SJCRH30 (cell line): ENCODE measurements at regions not wholly inside any gene's neighbourhood (a gene's known extent, or its start where the extent isn't known, plus 50 kb on each side); places are given as distances from the start of the nearest gene placed in this dataset.

Experiments used
- DNase-seq, 2 experiments: peaks; one replicate each; pipeline ENCODE4 v3.0.0-alpha.2; 2015 to 2020
- H3K27ac ChIP-seq: fragments of 250-450 bp; sonication (Bioruptor Pico); 2 replicates; pipeline ENCODE4 v1.5.1; 2020; ENCODE audit warnings: mild to moderate bottlenecking, moderate library complexity
- H3K27me3 ChIP-seq: fragments of 250-450 bp; sonication (Bioruptor Pico); 2 replicates; pipeline ENCODE4 v1.5.1; 2020; ENCODE audit warnings: mild to moderate bottlenecking, moderate library complexity
- H3K36me3 ChIP-seq: fragments of 250-450 bp; sonication (Bioruptor Pico); 2 replicates; pipeline ENCODE4 v1.5.1; 2020; ENCODE audit warnings: mild to moderate bottlenecking, moderate library complexity
- H3K4me1 ChIP-seq: fragments of 250-450 bp; sonication (Bioruptor Pico); 2 replicates; pipeline ENCODE4 v1.5.1; 2020; ENCODE audit warnings: mild to moderate bottlenecking, moderate library complexity
- H3K4me3 ChIP-seq: fragments of 250-450 bp; sonication (Bioruptor Pico); 2 replicates; pipeline ENCODE4 v1.5.1; 2020; ENCODE audit warnings: mild to moderate bottlenecking, moderate library complexity
- H3K9me3 ChIP-seq: fragments of 250-450 bp; sonication (Bioruptor Pico); replicated peaks from 2 replicates; pipeline ENCODE4 v1.5.1; 2020; ENCODE audit warnings: mild to moderate bottlenecking, moderate library complexity

- DNase-seq = no peak
- H3K36me3 ChIP-seq = no peaks in the 10 kb centered on the region
Measured at GRCh38 chr20:24131684-24132083, 143.1 kb upstream of the GGTLC1 start.

GRCh38 chr20:24131281-24131680 is 142.7 kb upstream of the GGTLC1 start:
- H3K36me3 ChIP-seq = no peaks in the 10 kb centered on the region
- no peaks in the 10 kb centered on the region for H3K9me3 ChIP-seq
- DNase-seq = no peak
- H3K27ac ChIP-seq = no peak overlapping the region
- H3K27me3 ChIP-seq = no peaks in the 10 kb centered on the region; the same call in 1 of the 2 replicates
- H3K4me3 ChIP-seq = no peak overlapping the region
- H3K4me1 ChIP-seq = no peaks in the 10 kb centered on the region

More at GRCh38 chr20:24131684-24132083, 143.1 kb upstream of the GGTLC1 start:
- peaks cover 2% of the 10 kb centered on the region; the same call in 1 of the 2 replicates for H3K27me3 ChIP-seq
- no peak overlapping the region for H3K27ac ChIP-seq
- H3K9me3 ChIP-seq = no peaks in the 10 kb centered on the region
- no peak overlapping the region for H3K4me3 ChIP-seq
- H3K4me1 ChIP-seq = no peaks in the 10 kb centered on the region

GRCh38 chr20:24129641-24130040 is 141.1 kb upstream of the GGTLC1 start:
- DNase-seq = no peak
- no peak overlapping the region for H3K27ac ChIP-seq
- H3K36me3 ChIP-seq = no peaks in the 10 kb centered on the region
- H3K27me3 ChIP-seq = no peaks in the 10 kb centered on the region; the same call in 1 of the 2 replicates
- H3K4me1 ChIP-seq = no peaks in the 10 kb centered on the region
- H3K9me3 ChIP-seq = no peaks in the 10 kb centered on the region
- H3K4me3 ChIP-seq = no peak overlapping the region

- no peaks in the 10 kb centered on the region for H3K36me3 ChIP-seq
- no peak overlapping the region for H3K4me3 ChIP-seq
- H3K9me3 ChIP-seq = no peaks in the 10 kb centered on the region
- H3K27me3 ChIP-seq = no peaks in the 10 kb centered on the region; the same call in 1 of the 2 replicates
- no peak overlapping the region for H3K27ac ChIP-seq
- H3K4me1 ChIP-seq = no peaks in the 10 kb centered on the region
- no peak for DNase-seq
Measured at GRCh38 chr20:24124951-24125650, 136.5 kb upstream of the GGTLC1 start.

GRCh38 chr20:24124003-24124402 is 135.4 kb upstream of the GGTLC1 start:
- DNase-seq = no peak
- no peak overlapping the region for H3K4me3 ChIP-seq
- H3K36me3 ChIP-seq = no peaks in the 10 kb centered on the region
- no peak overlapping the region for H3K27ac ChIP-seq
- H3K4me1 ChIP-seq = no peaks in the 10 kb centered on the region
- no peaks in the 10 kb centered on the region; the same call in 1 of the 2 replicates for H3K27me3 ChIP-seq
- no peaks in the 10 kb centered on the region for H3K9me3 ChIP-seq

GRCh38 chr20:24118441-24119175 is 130.0 kb upstream of the GGTLC1 start:
- Histone ChIP-seq H3K27me3 (no peaks in the 10 kb centered on the region; the same call in 1 of the 2 replicates), H3K9me3 (no peaks in the 10 kb centered on the region), H3K36me3 (no peaks in the 10 kb centered on the region), H3K27ac (no peak overlapping the region), H3K4me1 (no peaks in the 10 kb centered on the region), H3K4me3 (no peak overlapping the region)
- DNase-seq = no peak

- no peaks in the 10 kb centered on the region for H3K9me3 ChIP-seq
- no peak overlapping the region for H3K27ac ChIP-seq
- no peak overlapping the region for H3K4me3 ChIP-seq
- H3K4me1 ChIP-seq = no peaks in the 10 kb centered on the region
- no peak for DNase-seq
- no peaks in the 10 kb centered on the region; the same call in 1 of the 2 replicates for H3K27me3 ChIP-seq
- H3K36me3 ChIP-seq = no peaks in the 10 kb centered on the region
Measured at GRCh38 chr20:24118034-24118433, 129.5 kb upstream of the GGTLC1 start.

GRCh38 chr20:24117383-24117782 is 128.8 kb upstream of the GGTLC1 start:
- no peaks in the 10 kb centered on the region; the same call in 1 of the 2 replicates for H3K27me3 ChIP-seq
- no peaks in the 10 kb centered on the region for H3K4me1 ChIP-seq
- H3K27ac ChIP-seq = no peak overlapping the region
- H3K9me3 ChIP-seq = no peaks in the 10 kb centered on the region
- no peak for DNase-seq
- H3K36me3 ChIP-seq = no peaks in the 10 kb centered on the region
- no peak overlapping the region for H3K4me3 ChIP-seq

GRCh38 chr20:24116611-24117010 is 128.0 kb upstream of the GGTLC1 start:
- H3K4me1 ChIP-seq = no peaks in the 10 kb centered on the region
- no peak for DNase-seq
- no peaks in the 10 kb centered on the region for H3K36me3 ChIP-seq
- no peaks in the 10 kb centered on the region; the same call in 1 of the 2 replicates for H3K27me3 ChIP-seq
- no peak overlapping the region for H3K27ac ChIP-seq
- no peaks in the 10 kb centered on the region for H3K9me3 ChIP-seq
- H3K4me3 ChIP-seq = no peak overlapping the region

GRCh38 chr20:24112360-24112759 is 123.8 kb upstream of the GGTLC1 start:
- H3K27ac ChIP-seq = no peak overlapping the region

GRCh38 chr20:24111858-24112257 is 123.3 kb upstream of the GGTLC1 start:
- H3K36me3 ChIP-seq = no peaks in the 10 kb centered on the region
- no peak overlapping the region for H3K4me3 ChIP-seq
- no peaks in the 10 kb centered on the region for H3K9me3 ChIP-seq
- no peak for DNase-seq
- no peaks in the 10 kb centered on the region; the same call in 1 of the 2 replicates for H3K27me3 ChIP-seq
- H3K27ac ChIP-seq = no peak overlapping the region
- no peaks in the 10 kb centered on the region for H3K4me1 ChIP-seq

More at GRCh38 chr20:24112360-24112759, 123.8 kb upstream of the GGTLC1 start:
- H3K36me3 ChIP-seq = no peaks in the 10 kb centered on the region
- H3K27me3 ChIP-seq = no peaks in the 10 kb centered on the region; the same call in 1 of the 2 replicates
- H3K9me3 ChIP-seq = no peaks in the 10 kb centered on the region
- no peaks in the 10 kb centered on the region for H3K4me1 ChIP-seq
- H3K4me3 ChIP-seq = no peak overlapping the region
- no peak for DNase-seq

- no peak overlapping the region for H3K4me3 ChIP-seq
- no peaks in the 10 kb centered on the region for H3K36me3 ChIP-seq
- no peak overlapping the region for H3K27ac ChIP-seq
- DNase-seq = no peak
- no peaks in the 10 kb centered on the region for H3K27me3 ChIP-seq
- H3K4me1 ChIP-seq = no peaks in the 10 kb centered on the region
- H3K9me3 ChIP-seq = no peaks in the 10 kb centered on the region
Measured at GRCh38 chr20:24109537-24109936, 121.0 kb upstream of the GGTLC1 start.

- no peak for DNase-seq
- Histone ChIP-seq H3K4me3 (no peak overlapping the region), H3K9me3 (no peaks in the 10 kb centered on the region), H3K27ac (no peak overlapping the region), H3K4me1 (no peaks in the 10 kb centered on the region), H3K27me3 (no peaks in the 10 kb centered on the region), H3K36me3 (no peaks in the 10 kb centered on the region)
Measured at GRCh38 chr20:24109008-24109407, 120.4 kb upstream of the GGTLC1 start.

- DNase-seq = no peak
- Histone ChIP-seq H3K9me3 (no peaks in the 10 kb centered on the region), H3K27ac (no peak overlapping the region), H3K4me3 (no peak overlapping the region), H3K36me3 (no peaks in the 10 kb centered on the region), H3K4me1 (no peaks in the 10 kb centered on the region), H3K27me3 (no peaks in the 10 kb centered on the region)
Measured at GRCh38 chr20:24108581-24108980, 120.0 kb upstream of the GGTLC1 start.

- H3K9me3 ChIP-seq = no peaks in the 10 kb centered on the region
- H3K36me3 ChIP-seq = no peaks in the 10 kb centered on the region
- no peak for DNase-seq
- H3K4me1 ChIP-seq = no peaks in the 10 kb centered on the region
- no peak overlapping the region for H3K4me3 ChIP-seq
- H3K27ac ChIP-seq = no peak overlapping the region
- H3K27me3 ChIP-seq = no peaks in the 10 kb centered on the region
Measured at GRCh38 chr20:24106801-24107445, 118.3 kb upstream of the GGTLC1 start.
